Naive thymus-derived CD8-positive, alpha-beta T cell (primary cell): ENCODE measurements at regions not wholly inside any gene's neighbourhood (a gene's known extent, or its start where the extent isn't known, plus 50 kb on each side); places are given as distances from the start of the nearest gene placed in this dataset.
"Not testable (repeated sequence)": the region's sequence is repeated elsewhere in the genome, so short reads cannot be mapped to it uniquely, and the experiment has no call there.

Source experiments
- ATAC-seq, 2 donors: fragments of 150-1000 bp; cut with Tn5 transposase in 1 of 2; sonication (Bioruptor Pico), chemical (Tn5 transposase) in 1 of 2; 1 replicate in 1 of 2; 2 replicates in 1 of 2; pipeline ENCODE4 v1.10.0; 2021; ENCODE audit warnings: mild to moderate bottlenecking in 2 of 2, moderate library complexity in 2 of 2
- POLR2A ChIA-PET: fragments of 350-600 bp; sonication (Branson Sonifier 250); formaldehyde crosslinking; loops from one replicate; lab custom pipeline; 2021; ENCODE audit warnings: antibody characterized with exemption; lab: Charles Lee
- DNase-seq, 10 donors: peaks; one replicate each; pipeline versions ENCODE4 v3.0.0 to v3.0.0-alpha.2; 2020 to 2022
- H3K27ac Mint-ChIP-seq, 10 donors: one replicate each; pipeline ENCODE4 v1.8.0; 2020 to 2022; ENCODE audit warnings: mild to moderate bottlenecking in 10 of 10, mixed read lengths in 10 of 10, moderate library complexity in 4 of 10, inconsistent platforms in 1 of 10
- H3K27me3 Mint-ChIP-seq, 5 donors: one replicate each; pipeline ENCODE4 v1.8.0; 2021 to 2022; ENCODE audit warnings: mixed read lengths in 5 of 5
- H3K36me3 Mint-ChIP-seq, 3 donors: one replicate each; pipeline ENCODE4 v1.8.0; 2020 to 2022; ENCODE audit warnings: mixed read lengths in 3 of 3, mild to moderate bottlenecking in 2 of 3, inconsistent platforms in 1 of 3
- H3K4me1 Mint-ChIP-seq, 4 donors: one replicate each; pipeline ENCODE4 v1.8.0; 2021 to 2022; ENCODE audit warnings: mixed read lengths in 4 of 4
- H3K4me3 Mint-ChIP-seq, 10 donors: one replicate each; pipeline ENCODE4 v1.8.0; 2020 to 2022; ENCODE audit warnings: mild to moderate bottlenecking in 10 of 10, mixed read lengths in 10 of 10, moderate library complexity in 6 of 10, inconsistent platforms in 1 of 10
- H3K9me3 Mint-ChIP-seq, 9 donors: one replicate each; pipeline ENCODE4 v1.8.0; 2020 to 2022; ENCODE audit warnings: mixed read lengths in 9 of 9, mild to moderate bottlenecking in 3 of 9, inconsistent platforms in 1 of 9, moderate library complexity in 1 of 9

- no peak overlapping the region for H3K4me3 Mint-ChIP-seq
- no peak for DNase-seq
Observed at GRCh38 chr4:151527699-151528098, 118.7 kb downstream of the FHIP1A start.

GRCh38 chr4:151529187-151529586 lies 120.2 kb downstream of the FHIP1A start:
- no peak overlapping the region for H3K4me3 Mint-ChIP-seq
- no peaks in the 10 kb centered on the region for H3K9me3 Mint-ChIP-seq
- DNase-seq (no peak), ATAC-seq (no peak)
- H3K4me1 Mint-ChIP-seq = peaks cover 2 to 7% (median 4%) of the 10 kb centered on the region in 4 donors
- peaks cover 0 to 4% (median 0%) of the 10 kb centered on the region in 3 donors for H3K36me3 Mint-ChIP-seq
- POLR2A ChIA-PET = no interaction called here
- peaks cover 0 to 8% (median 3%) of the 10 kb centered on the region in 5 donors for H3K27me3 Mint-ChIP-seq
- H3K27ac Mint-ChIP-seq = no peak overlapping the region

More at GRCh38 chr4:151527699-151528098, 118.7 kb downstream of the FHIP1A start:
- Mint-ChIP-seq H3K4me1 (peaks cover 2 to 7% (median 4%) of the 10 kb centered on the region in 4 donors), H3K9me3 (no peaks in the 10 kb centered on the region), H3K36me3 (peaks cover 0 to 4% (median 0%) of the 10 kb centered on the region in 3 donors), H3K27me3 (peaks cover 0 to 5% (median 3%) of the 10 kb centered on the region in 5 donors), H3K27ac (no peak overlapping the region)
- POLR2A ChIA-PET = no interaction called here
- no peak for ATAC-seq

GRCh38 chr4:151530230-151530629 lies 121.3 kb downstream of the FHIP1A start:
- H3K27ac Mint-ChIP-seq = no peak overlapping the region
- no peaks in the 10 kb centered on the region for H3K4me1 Mint-ChIP-seq
- POLR2A ChIA-PET = no interaction called here
- H3K4me3 Mint-ChIP-seq = no peak overlapping the region
- peaks cover 0 to 8% (median 3%) of the 10 kb centered on the region in 5 donors for H3K27me3 Mint-ChIP-seq
- ATAC-seq (no peak), DNase-seq (no peak)
- peaks cover 0 to 4% (median 0%) of the 10 kb centered on the region in 3 donors for H3K36me3 Mint-ChIP-seq
- H3K9me3 Mint-ChIP-seq = no peaks in the 10 kb centered on the region

GRCh38 chr4:151530783-151531182 lies 121.8 kb downstream of the FHIP1A start:
- peaks cover 0 to 8% (median 3%) of the 10 kb centered on the region in 5 donors for H3K27me3 Mint-ChIP-seq
- H3K9me3 Mint-ChIP-seq = no peaks in the 10 kb centered on the region
- peaks cover 0 to 4% (median 0%) of the 10 kb centered on the region in 3 donors for H3K36me3 Mint-ChIP-seq
- no peak for DNase-seq
- H3K4me3 Mint-ChIP-seq = no peak overlapping the region
- H3K4me1 Mint-ChIP-seq = no peaks in the 10 kb centered on the region
- no peak overlapping the region for H3K27ac Mint-ChIP-seq
- ATAC-seq = no peak
- POLR2A ChIA-PET = no interaction called here

GRCh38 chr4:151532001-151532708 lies 123.2 kb downstream of the FHIP1A start:
- DNase-seq (no peak), ATAC-seq (no peak)
- no peaks in the 10 kb centered on the region for H3K9me3 Mint-ChIP-seq
- POLR2A ChIA-PET = no interaction called here
- H3K27me3 Mint-ChIP-seq = peaks cover 0 to 8% (median 3%) of the 10 kb centered on the region in 5 donors
- H3K27ac Mint-ChIP-seq = no peak overlapping the region
- no peak overlapping the region for H3K4me3 Mint-ChIP-seq
- peaks cover 0 to 4% (median 0%) of the 10 kb centered on the region in 3 donors for H3K36me3 Mint-ChIP-seq
- H3K4me1 Mint-ChIP-seq = no peaks in the 10 kb centered on the region

GRCh38 chr4:151534195-151534594 lies 125.2 kb downstream of the FHIP1A start:
- Mint-ChIP-seq H3K4me3 (no peak overlapping the region), H3K4me1 (no peaks in the 10 kb centered on the region), H3K27me3 (peaks cover 0 to 8% (median 3%) of the 10 kb centered on the region in 5 donors), H3K9me3 (no peaks in the 10 kb centered on the region), H3K27ac (no peak overlapping the region), H3K36me3 (peaks cover 0 to 4% (median 0%) of the 10 kb centered on the region in 3 donors)
- ATAC-seq (no peak), DNase-seq (no peak)
- POLR2A ChIA-PET = no interaction called here

GRCh38 chr4:151535366-151535765 lies 126.4 kb downstream of the FHIP1A start:
- Mint-ChIP-seq H3K4me1 (no peaks in the 10 kb centered on the region), H3K27ac (no peak overlapping the region), H3K36me3 (peaks cover 0 to 4% (median 0%) of the 10 kb centered on the region in 3 donors), H3K4me3 (no peak overlapping the region), H3K9me3 (no peaks in the 10 kb centered on the region), H3K27me3 (peaks cover 0 to 8% (median 3%) of the 10 kb centered on the region in 5 donors)
- POLR2A ChIA-PET = no interaction called here
- no peak for ATAC-seq
- DNase-seq = no peak

DNA sequence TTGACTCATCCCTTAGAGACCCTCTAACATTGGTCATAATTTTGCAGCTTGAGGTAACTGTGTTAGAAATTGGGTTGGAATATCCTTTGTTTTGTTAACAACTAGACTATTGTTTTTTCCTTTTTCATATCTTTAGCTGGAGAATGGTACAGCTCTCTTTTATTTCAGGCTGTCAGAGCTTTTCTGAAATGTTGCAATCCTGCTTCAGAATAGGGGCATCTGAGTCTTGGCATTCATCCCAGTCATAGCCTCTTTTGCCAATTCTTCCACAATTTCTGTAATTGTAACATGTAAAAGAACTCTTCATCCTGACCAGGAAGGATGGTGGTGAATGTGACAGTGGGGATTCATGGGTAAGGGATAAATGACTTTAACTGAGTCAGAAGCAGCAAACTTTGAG lies 128.7 kb downstream of the FHIP1A start:
- no peaks in the 10 kb centered on the region for H3K9me3 Mint-ChIP-seq
- POLR2A ChIA-PET = no interaction called here
- no peak overlapping the region for H3K4me3 Mint-ChIP-seq
- ATAC-seq (no peak), DNase-seq (no peak)
- no peaks in the 10 kb centered on the region for H3K4me1 Mint-ChIP-seq
- H3K27me3 Mint-ChIP-seq = peaks cover 2 to 8% (median 5%) of the 10 kb centered on the region in 5 donors
- H3K27ac Mint-ChIP-seq = no peak overlapping the region
- no peaks in the 10 kb centered on the region for H3K36me3 Mint-ChIP-seq

GRCh38 chr4:151538963-151539362 lies 130.0 kb downstream of the FHIP1A start:
- peaks cover 0 to 9% (median 5%) of the 10 kb centered on the region in 5 donors for H3K27me3 Mint-ChIP-seq
- no peaks in the 10 kb centered on the region for H3K36me3 Mint-ChIP-seq
- DNase-seq (no peak), ATAC-seq (no peak)
- POLR2A ChIA-PET = no interaction called here
- no peak overlapping the region for H3K27ac Mint-ChIP-seq
- H3K4me3 Mint-ChIP-seq = no peak overlapping the region
- no peaks in the 10 kb centered on the region for H3K9me3 Mint-ChIP-seq
- no peaks in the 10 kb centered on the region for H3K4me1 Mint-ChIP-seq

GRCh38 chr4:151540728-151541388 lies 131.9 kb downstream of the FHIP1A start:
- Mint-ChIP-seq H3K36me3 (no peaks in the 10 kb centered on the region), H3K4me1 (no peaks in the 10 kb centered on the region), H3K27ac (no peak overlapping the region), H3K9me3 (no peaks in the 10 kb centered on the region), H3K4me3 (no peak overlapping the region), H3K27me3 (peaks cover 0 to 12% (median 8%) of the 10 kb centered on the region in 5 donors)
- DNase-seq (no peak), ATAC-seq (no peak)
- POLR2A ChIA-PET = no interaction called here

- peaks cover 0 to 12% (median 8%) of the 10 kb centered on the region in 5 donors for H3K27me3 Mint-ChIP-seq
- H3K4me1 Mint-ChIP-seq = no peaks in the 10 kb centered on the region
- no peak overlapping the region for H3K4me3 Mint-ChIP-seq
- DNase-seq (no peak), ATAC-seq (no peak)
- H3K27ac Mint-ChIP-seq = no peak overlapping the region
- POLR2A ChIA-PET = no interaction called here
- peaks cover 0 to 3% (median 0%) of the 10 kb centered on the region in 9 donors for H3K9me3 Mint-ChIP-seq
- H3K36me3 Mint-ChIP-seq = no peaks in the 10 kb centered on the region
Observed at GRCh38 chr4:151541389-151542071, 132.6 kb downstream of the FHIP1A start.

- Mint-ChIP-seq H3K4me1 (no peaks in the 10 kb centered on the region), H3K4me3 (no peak overlapping the region), H3K27me3 (peaks cover 0 to 9% (median 3%) of the 10 kb centered on the region in 5 donors), H3K27ac (no peak overlapping the region), H3K9me3 (peaks cover 0 to 55% (median 16%) of the 10 kb centered on the region in 9 donors), H3K36me3 (peaks cover 6 to 23% (median 12%) of the 10 kb centered on the region in 3 donors)
- no peak for ATAC-seq
- DNase-seq = no peak
- POLR2A ChIA-PET = no interaction called here
Observed at GRCh38 chr4:151548708-151549107, 139.7 kb downstream of the FHIP1A start.

DNA sequence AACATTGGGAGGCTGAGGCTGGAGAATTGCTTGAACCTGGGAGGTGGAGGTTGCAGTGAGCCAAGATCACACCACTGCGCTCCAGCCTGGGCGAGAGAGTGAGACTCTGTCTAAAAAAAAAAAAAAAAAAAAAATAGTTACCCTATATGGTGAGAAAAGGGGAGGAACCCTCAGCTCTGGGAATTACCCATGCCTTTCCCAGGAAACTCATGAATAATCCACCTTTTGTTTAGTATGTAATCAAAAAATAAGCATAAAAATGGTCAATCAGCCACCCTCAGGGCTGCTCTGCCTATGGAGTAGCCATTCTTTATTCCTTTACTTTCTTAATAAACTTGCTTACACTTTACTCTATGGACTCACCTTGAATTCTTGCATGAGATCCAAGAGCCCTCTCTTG lies 140.4 kb downstream of the FHIP1A start:
- H3K4me3 Mint-ChIP-seq, H3K27me3 Mint-ChIP-seq, ATAC-seq, H3K27ac Mint-ChIP-seq, POLR2A ChIA-PET, H3K4me1 Mint-ChIP-seq, DNase-seq: not testable (repeated sequence)
- H3K9me3 Mint-ChIP-seq = peaks cover 0 to 55% (median 16%) of the 10 kb centered on the region in 9 donors
- peaks cover 6 to 23% (median 12%) of the 10 kb centered on the region in 3 donors for H3K36me3 Mint-ChIP-seq
